ENCODE measurements at regions not wholly inside any gene's neighbourhood (a gene's known extent, or its start where the extent isn't known, plus 50 kb on each side); places are given as distances from the start of the nearest gene placed in this dataset.
A peak's percentile ranks its signal among the peaks of the same experiment; 100 is the strongest.

GRCh38 chr11:91164452-91164822 is 941.6 kb upstream of the CHORDC1 start:
- Mint-ChIP-seq H3K27me3 (no peaks in the 10 kb centered on the region), H3K4me3 (no peak overlapping the region), H3K36me3 (no peaks in the 10 kb centered on the region), H3K4me1 (ENCODE audit: unreplicated experiment) (peaks cover 11% of the 10 kb centered on the region), H3K27ac (peak overlapping the region; percentile 41), H3K9me3 (no peaks in the 10 kb centered on the region)
- DNase-seq (ENCODE audit: extremely low spot score, unreplicated experiment): no peak
- TF ChIP-seq CTCF (conservative IDR thresholded peaks at IDR 0.05): no peak

GRCh38 chr11:91163619-91164451 is 941.0 kb upstream of the CHORDC1 start:
- no peaks in the 10 kb centered on the region for H3K9me3 Mint-ChIP-seq
- no peak for DNase-seq (ENCODE audit: extremely low spot score, unreplicated experiment)
- TF ChIP-seq CTCF (conservative IDR thresholded peaks at IDR 0.05): no peak
- H3K4me1 Mint-ChIP-seq (ENCODE audit: unreplicated experiment): peaks cover 11% of the 10 kb centered on the region
- no peak overlapping the region for H3K4me3 Mint-ChIP-seq
- H3K27ac Mint-ChIP-seq: peak overlapping the region; percentile 41
- no peaks in the 10 kb centered on the region for H3K36me3 Mint-ChIP-seq
- no peaks in the 10 kb centered on the region for H3K27me3 Mint-ChIP-seq

- H3K27me3 Mint-ChIP-seq: no peaks in the 10 kb centered on the region
- no peaks in the 10 kb centered on the region for H3K9me3 Mint-ChIP-seq
- H3K4me3 Mint-ChIP-seq: no peak overlapping the region
- no peak for TF ChIP-seq CTCF (conservative IDR thresholded peaks at IDR 0.05)
- DNase-seq (ENCODE audit: extremely low spot score, unreplicated experiment): no peak
- peaks cover 11% of the 10 kb centered on the region for H3K4me1 Mint-ChIP-seq (ENCODE audit: unreplicated experiment)
- H3K36me3 Mint-ChIP-seq: no peaks in the 10 kb centered on the region
- H3K27ac Mint-ChIP-seq: no peak overlapping the region
Observed at GRCh38 chr11:91160661-91161060, 937.8 kb upstream of the CHORDC1 start.

- Mint-ChIP-seq H3K4me3 (no peak overlapping the region), H3K27me3 (no peaks in the 10 kb centered on the region), H3K27ac (no peak overlapping the region), H3K9me3 (no peaks in the 10 kb centered on the region), H3K36me3 (no peaks in the 10 kb centered on the region), H3K4me1 (ENCODE audit: unreplicated experiment) (peaks cover 6% of the 10 kb centered on the region)
- no peak for TF ChIP-seq CTCF (conservative IDR thresholded peaks at IDR 0.05)
- no peak for DNase-seq (ENCODE audit: extremely low spot score, unreplicated experiment)
Observed at GRCh38 chr11:91158891-91159537, 936.2 kb upstream of the CHORDC1 start.

GRCh38 chr11:91158297-91158696 is 935.4 kb upstream of the CHORDC1 start:
- Mint-ChIP-seq H3K27me3 (no peaks in the 10 kb centered on the region), H3K4me1 (ENCODE audit: unreplicated experiment) (no peaks in the 10 kb centered on the region), H3K27ac (no peak overlapping the region), H3K4me3 (no peak overlapping the region), H3K9me3 (no peaks in the 10 kb centered on the region), H3K36me3 (no peaks in the 10 kb centered on the region)
- no peak for TF ChIP-seq CTCF (conservative IDR thresholded peaks at IDR 0.05)
- no peak for DNase-seq (ENCODE audit: extremely low spot score, unreplicated experiment)

All from type B pancreatic cell (in vitro differentiated cells).